HG03378 (cell line): ENCODE measurements at regions not wholly inside any gene's neighbourhood (a gene's known extent, or its start where the extent isn't known, plus 50 kb on each side); places are given as distances from the start of the nearest gene placed in this dataset.

Source experiments
- ATAC-seq: cut with Tn5 transposase; IDR thresholded peaks from one replicate; pipeline ENCODE4 v1.9.1; 2021; ENCODE audit warnings: mild to moderate bottlenecking, moderate library complexity; ENCODE audit not compliant: unreplicated experiment

GRCh38 chr20:6575912-6576401, 191.5 kb upstream of the BMP2 start:
- no peak for ATAC-seq

GRCh38 chr20:6566821-6567220, 200.7 kb upstream of the BMP2 start:
- ATAC-seq: no peak

GRCh38 chr20:6562111-6562510, 205.4 kb upstream of the BMP2 start:
- ATAC-seq: no peak

GRCh38 chr20:6560978-6561377, 206.5 kb upstream of the BMP2 start:
- no peak for ATAC-seq

- ATAC-seq: no peak
Observed at GRCh38 chr20:6559791-6560190, 207.7 kb upstream of the BMP2 start.

GRCh38 chr20:6558341-6558740, 209.1 kb upstream of the BMP2 start:
- no peak for ATAC-seq

GRCh38 chr20:6533761-6534479, 233.6 kb upstream of the BMP2 start:
- ATAC-seq: no peak

GRCh38 chr20:6533351-6533750, 234.1 kb upstream of the BMP2 start:
- ATAC-seq: no peak

- ATAC-seq: no peak
Observed at GRCh38 chr20:6530779-6531315, 236.6 kb upstream of the BMP2 start.

- ATAC-seq: no peak
Observed at GRCh38 chr20:6530254-6530653, 237.2 kb upstream of the BMP2 start.

- no peak for ATAC-seq
Observed at GRCh38 chr20:6525447-6526303, 241.8 kb upstream of the BMP2 start.

- no peak for ATAC-seq
Observed at GRCh38 chr20:6524305-6524704, 243.2 kb upstream of the BMP2 start.

GRCh38 chr20:6519556-6519955, 247.9 kb upstream of the BMP2 start:
- no peak for ATAC-seq

- no peak for ATAC-seq
Observed at GRCh38 chr20:6515261-6515660, 252.2 kb upstream of the BMP2 start.

GRCh38 chr20:6513599-6513998, 253.9 kb upstream of the BMP2 start:
- no peak for ATAC-seq

GRCh38 chr20:6509374-6509773, 258.1 kb upstream of the BMP2 start:
- no peak for ATAC-seq

- no peak for ATAC-seq
Observed at GRCh38 chr20:6506906-6507305, 260.6 kb upstream of the BMP2 start.

- no peak for ATAC-seq
Observed at GRCh38 chr20:6504826-6505225, 262.7 kb upstream of the BMP2 start.

GRCh38 chr20:6504179-6504578, 263.3 kb upstream of the BMP2 start:
- ATAC-seq: no peak

GRCh38 chr20:6502999-6503398, 264.5 kb upstream of the BMP2 start:
- no peak for ATAC-seq

- ATAC-seq: no peak
Observed at GRCh38 chr20:6502219-6502618, 265.3 kb upstream of the BMP2 start.

GRCh38 chr20:6501061-6501460, 266.4 kb upstream of the BMP2 start:
- ATAC-seq: no peak
